ENCODE measurements at regions not wholly inside any gene's neighbourhood (a gene's known extent, or its start where the extent isn't known, plus 50 kb on each side); places are given as distances from the start of the nearest gene placed in this dataset.

DNA sequence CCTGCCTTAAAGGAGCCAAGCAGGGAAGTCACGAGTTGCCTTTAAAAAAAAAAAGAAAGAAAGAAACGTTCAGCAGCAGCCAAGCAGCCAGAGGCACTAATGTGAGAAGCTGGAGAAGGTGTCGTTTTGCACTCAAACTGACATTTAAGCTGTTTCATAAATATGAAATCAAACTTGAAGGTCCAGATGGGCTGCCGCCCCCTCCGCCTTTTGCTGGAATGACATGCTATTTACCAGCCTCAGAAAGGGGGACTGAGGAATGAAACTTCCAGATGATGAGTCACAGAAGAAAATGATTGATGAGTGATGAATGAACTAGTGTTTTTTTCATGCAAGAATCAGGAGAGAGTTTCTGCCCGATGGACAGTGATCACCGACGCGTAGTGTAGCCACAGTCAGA is 396.8 kb downstream of the IGSF11 start (continued):
- TF ChIP-seq, protein P1, sequence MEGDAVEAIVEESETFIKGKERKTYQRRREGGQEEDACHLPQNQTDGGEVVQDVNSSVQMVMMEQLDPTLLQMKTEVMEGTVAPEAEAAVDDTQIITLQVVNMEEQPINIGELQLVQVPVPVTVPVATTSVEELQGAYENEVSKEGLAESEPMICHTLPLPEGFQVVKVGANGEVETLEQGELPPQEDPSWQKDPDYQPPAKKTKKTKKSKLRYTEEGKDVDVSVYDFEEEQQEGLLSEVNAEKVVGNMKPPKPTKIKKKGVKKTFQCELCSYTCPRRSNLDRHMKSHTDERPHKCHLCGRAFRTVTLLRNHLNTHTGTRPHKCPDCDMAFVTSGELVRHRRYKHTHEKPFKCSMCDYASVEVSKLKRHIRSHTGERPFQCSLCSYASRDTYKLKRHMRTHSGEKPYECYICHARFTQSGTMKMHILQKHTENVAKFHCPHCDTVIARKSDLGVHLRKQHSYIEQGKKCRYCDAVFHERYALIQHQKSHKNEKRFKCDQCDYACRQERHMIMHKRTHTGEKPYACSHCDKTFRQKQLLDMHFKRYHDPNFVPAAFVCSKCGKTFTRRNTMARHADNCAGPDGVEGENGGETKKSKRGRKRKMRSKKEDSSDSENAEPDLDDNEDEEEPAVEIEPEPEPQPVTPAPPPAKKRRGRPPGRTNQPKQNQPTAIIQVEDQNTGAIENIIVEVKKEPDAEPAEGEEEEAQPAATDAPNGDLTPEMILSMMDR (IDR thresholded peaks at IDR 0.05; ENCODE audit: control extremely low read depth in 1 of 3, insufficient read depth in 1 of 3, low read depth in 1 of 3, low read length in 3 of 3), result no peak
- TF ChIP-seq PHF8 (conservative IDR thresholded peaks at IDR 0.05; ENCODE audit: low read depth, low read length) (no peak), TCF12 (IDR thresholded peaks at IDR 0.05; ENCODE audit: low read depth, low read length) (no peak), BRCA1 (IDR thresholded peaks at IDR 0.05; ENCODE audit: low read depth, low read length) (no peak), TBP (IDR thresholded peaks at IDR 0.05; ENCODE audit: low read depth, low read length) (no peak), SP1 (IDR thresholded peaks at IDR 0.05; ENCODE audit: low read depth, low read length) (no peak), KDM1A (IDR thresholded peaks at IDR 0.05; ENCODE audit: borderline replicate concordance, low read length) (no peak)
